Islet precursor cell (in vitro differentiated cells): ENCODE measurements at regions not wholly inside any gene's neighbourhood (a gene's known extent, or its start where the extent isn't known, plus 50 kb on each side); places are given as distances from the start of the nearest gene placed in this dataset.
"Not testable (repeated sequence)": the region's sequence is repeated elsewhere in the genome, so short reads cannot be mapped to it uniquely, and the experiment has no call there.

Source experiments
- DNase-seq: peaks from one replicate; pipeline ENCODE4 v3.0.0-alpha.2; 2018

- peak; percentile 43 for DNase-seq
Measured at GRCh38 chr4:186481998-186482790, 73.2 kb downstream of the MTNR1A start.

- no peak for DNase-seq
Measured at GRCh38 chr4:186475202-186475601, 80.2 kb downstream of the MTNR1A start.

- DNase-seq: no peak
Measured at GRCh38 chr4:186473933-186474332, 81.4 kb downstream of the MTNR1A start.

GRCh38 chr4:186472948-186473347, 82.4 kb downstream of the MTNR1A start:
- DNase-seq: no peak

GRCh38 chr4:186471441-186471840, 83.9 kb downstream of the MTNR1A start:
- peak; percentile 81 for DNase-seq

GRCh38 chr4:186458050-186458449, 97.3 kb downstream of the MTNR1A start:
- no peak for DNase-seq

GRCh38 chr4:186451982-186452381, 103.4 kb downstream of the MTNR1A start:
- DNase-seq: no peak

GRCh38 chr4:186449954-186450353, 105.4 kb downstream of the MTNR1A start:
- DNase-seq: no peak

- no peak for DNase-seq
Measured at GRCh38 chr4:186445040-186445439, 110.3 kb downstream of the MTNR1A start.

GRCh38 chr4:186441502-186441901, 113.9 kb downstream of the MTNR1A start:
- DNase-seq: no peak

GRCh38 chr4:186428481-186428880, 126.9 kb downstream of the MTNR1A start:
- no peak for DNase-seq

GRCh38 chr4:186424745-186425144, 130.6 kb downstream of the MTNR1A start:
- DNase-seq: no peak

- DNase-seq: no peak
Measured at GRCh38 chr4:186422296-186422695, 133.1 kb downstream of the MTNR1A start.

- DNase-seq: no peak
Measured at GRCh38 chr4:186416451-186417060, 138.8 kb downstream of the MTNR1A start.

GRCh38 chr4:186414390-186414789, 141.0 kb downstream of the MTNR1A start:
- no peak for DNase-seq

- no peak for DNase-seq
Measured at GRCh38 chr4:186405957-186406356, 140.0 kb downstream of the F11 start.

- no peak for DNase-seq
Measured at GRCh38 chr4:186404562-186405134, 138.7 kb downstream of the F11 start.

- DNase-seq: no peak
Measured at GRCh38 chr4:186400676-186401075, 134.7 kb downstream of the F11 start.

- peak; percentile 56 for DNase-seq
Measured at GRCh38 chr4:186392017-186392416, 126.0 kb downstream of the F11 start.

GRCh38 chr4:186384328-186384727, 118.3 kb downstream of the F11 start:
- not testable (repeated sequence) for DNase-seq

GRCh38 chr4:186368281-186368680, 102.3 kb downstream of the F11 start:
- DNase-seq: no peak

GRCh38 chr4:186366326-186366725, 100.3 kb downstream of the F11 start:
- no peak for DNase-seq

GRCh38 chr4:186363038-186363437, 97.0 kb downstream of the F11 start:
- not testable (repeated sequence) for DNase-seq

GRCh38 chr4:186360551-186360950, 94.6 kb downstream of the F11 start:
- DNase-seq: no peak
